ENCODE measurements at regions not wholly inside any gene's neighbourhood (a gene's known extent, or its start where the extent isn't known, plus 50 kb on each side); places are given as distances from the start of the nearest gene placed in this dataset.

DNA sequence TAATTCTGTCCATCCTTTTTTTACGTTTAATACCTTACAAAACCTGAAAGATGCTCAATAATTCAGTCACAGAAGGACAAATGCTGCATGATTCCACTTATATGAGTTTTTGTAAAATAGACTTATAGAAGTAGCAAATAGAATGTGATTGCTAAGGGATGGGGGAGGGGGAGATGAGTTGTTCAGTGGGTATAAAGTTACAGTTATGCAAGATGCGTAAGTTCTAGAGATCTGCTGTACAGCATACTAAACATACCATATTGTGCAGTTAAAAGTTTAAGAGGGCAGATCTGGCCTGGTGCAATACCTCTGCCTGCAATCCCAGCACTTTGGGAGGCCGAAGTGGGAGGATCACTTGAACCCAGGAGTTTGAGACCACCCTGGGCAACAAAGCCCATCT lies 78.8 kb downstream of the TET3 start:
- no peak for TF ChIP-seq HDGF (IDR thresholded peaks at IDR 0.05; ENCODE audit: borderline replicate concordance)
- no peak for TF ChIP-seq FOXK2 (IDR thresholded peaks at IDR 0.05)
- TF ChIP-seq, protein P1, sequence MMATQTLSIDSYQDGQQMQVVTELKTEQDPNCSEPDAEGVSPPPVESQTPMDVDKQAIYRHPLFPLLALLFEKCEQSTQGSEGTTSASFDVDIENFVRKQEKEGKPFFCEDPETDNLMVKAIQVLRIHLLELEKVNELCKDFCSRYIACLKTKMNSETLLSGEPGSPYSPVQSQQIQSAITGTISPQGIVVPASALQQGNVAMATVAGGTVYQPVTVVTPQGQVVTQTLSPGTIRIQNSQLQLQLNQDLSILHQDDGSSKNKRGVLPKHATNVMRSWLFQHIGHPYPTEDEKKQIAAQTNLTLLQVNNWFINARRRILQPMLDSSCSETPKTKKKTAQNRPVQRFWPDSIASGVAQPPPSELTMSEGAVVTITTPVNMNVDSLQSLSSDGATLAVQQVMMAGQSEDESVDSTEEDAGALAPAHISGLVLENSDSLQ (IDR thresholded peaks at IDR 0.05), result no peak
- TF ChIP-seq BHLHE40 (IDR thresholded peaks at IDR 0.05; ENCODE audit: borderline replicate concordance), result no peak
- TF ChIP-seq SUZ12 (IDR thresholded peaks at IDR 0.05), result no peak
- TF ChIP-seq ARNT (IDR thresholded peaks at IDR 0.05), result no peak
- TF ChIP-seq ZNF384 (IDR thresholded peaks at IDR 0.05), result no peak
- no peak for TF ChIP-seq NFRKB (IDR thresholded peaks at IDR 0.05)
- no peak for TF ChIP-seq ELF4 (IDR thresholded peaks at IDR 0.05)

Measured in HEK293T (cell line).